Common myeloid progenitor, CD34-positive (primary cell): ENCODE measurements at regions not wholly inside any gene's neighbourhood (a gene's known extent, or its start where the extent isn't known, plus 50 kb on each side); places are given as distances from the start of the nearest gene placed in this dataset.

Experiments
- CTCF ChIA-PET: fragments of 350-600 bp; sonication (Branson Sonifier 250); formaldehyde crosslinking; loops from one replicate; lab custom pipeline; 2021; ENCODE audit warnings: antibody characterized with exemption; lab: Charles Lee
- POLR2A ChIA-PET: fragments of 350-600 bp; sonication (Branson Sonifier 250); formaldehyde crosslinking; loops from one replicate; lab custom pipeline; 2021; ENCODE audit warnings: antibody characterized with exemption; lab: Charles Lee
- DNase-seq, 3 donors: peaks; one replicate each; pipeline versions ENCODE4 v3.0.0 to v3.0.0-alpha.2; 2013
- H3K27ac ChIP-seq, 2 experiments: 1 replicate in 1 of 2; 2 replicates in 1 of 2; pipeline ENCODE4 v1.7.0; 2013; ENCODE audit warnings: inconsistent platforms in 2 of 2, low read length in 2 of 2, mild to moderate bottlenecking in 2 of 2, low read depth in 1 of 2, moderate library complexity in 1 of 2; ENCODE audit not compliant: severe bottlenecking in 2 of 2, insufficient read depth in 1 of 2, poor library complexity in 1 of 2
- H3K27me3 ChIP-seq, 5 experiments: replicated peaks in 2 of 5; 1 replicate in 3 of 5; 2 replicates in 2 of 5; pipeline versions ENCODE4 v1.6.1 to v1.7.0; 2013; ENCODE audit warnings: low read length in 4 of 5, mild to moderate bottlenecking in 2 of 5, moderate library complexity in 2 of 5, inconsistent platforms in 1 of 5; ENCODE audit not compliant: insufficient read depth in 5 of 5, control insufficient read depth in 4 of 5
- H3K36me3 ChIP-seq, 4 experiments: 1 replicate in 2 of 4; 2 replicates in 2 of 4; pipeline versions ENCODE4 v1.6.1 to v1.7.0; 2013; ENCODE audit warnings: low read length in 3 of 4, control low read depth in 1 of 4, mild to moderate bottlenecking in 1 of 4; ENCODE audit not compliant: control insufficient read depth in 4 of 4, insufficient read depth in 4 of 4
- H3K4me1 ChIP-seq, 4 experiments: 1 replicate in 3 of 4; 2 replicates in 1 of 4; pipeline versions ENCODE4 v1.6.1 to v1.7.1; 2013; ENCODE audit warnings: low read length in 3 of 4, mild to moderate bottlenecking in 3 of 4, control low read depth in 1 of 4, inconsistent platforms in 1 of 4, moderate library complexity in 1 of 4; ENCODE audit not compliant: control insufficient read depth in 4 of 4, insufficient read depth in 4 of 4; ENCODE audit errors: control extremely low read depth in 1 of 4
- H3K4me3 ChIP-seq, 7 experiments: 1 replicate in 4 of 7; 2 replicates in 3 of 7; pipeline versions ENCODE4 v1.5.1 to v1.7.0; 2013; ENCODE audit warnings: mild to moderate bottlenecking in 7 of 7, low read length in 6 of 7, moderate library complexity in 6 of 7, inconsistent platforms in 2 of 7, low read depth in 2 of 7, control low read depth in 1 of 7; ENCODE audit not compliant: insufficient read depth in 4 of 7, control insufficient read depth in 1 of 7; ENCODE audit errors: extremely low read depth in 1 of 7
- H3K9me3 ChIP-seq, 5 experiments: 1 replicate in 4 of 5; 2 replicates in 1 of 5; pipeline versions ENCODE4 v1.6.1 to v1.7.1; 2013; ENCODE audit warnings: low read length in 4 of 5, mild to moderate bottlenecking in 2 of 5, inconsistent platforms in 1 of 5, low read depth in 1 of 5, moderate library complexity in 1 of 5; ENCODE audit not compliant: control insufficient read depth in 4 of 5, insufficient read depth in 2 of 5; ENCODE audit errors: control extremely low read depth in 1 of 5
- WGBS: methylation state at CpG from one replicate; pipeline ENCODE4 v1.1.5; 2013; ENCODE audit not compliant: insufficient coverage; 5-methylcytosine and 5-hydroxymethylcytosine counted together

DNA sequence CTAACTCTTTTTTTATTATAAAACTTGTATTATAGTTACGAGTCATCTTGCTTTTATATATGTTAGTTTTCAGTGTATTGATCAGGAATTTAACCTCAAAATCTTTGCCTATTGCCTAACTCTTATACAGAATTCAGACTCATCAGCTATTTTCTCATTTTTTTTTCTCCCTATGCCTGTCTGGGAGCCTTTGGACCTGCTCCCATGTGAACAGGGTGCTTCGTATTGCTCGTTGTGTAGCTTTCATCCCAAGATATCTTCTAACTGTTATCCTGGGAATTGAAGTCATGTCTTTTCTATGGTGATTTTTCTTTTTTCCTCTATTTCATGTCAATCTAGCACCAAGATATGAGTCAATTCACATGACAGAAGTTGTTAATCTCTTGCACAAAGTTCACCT is 814.0 kb downstream of the SLC4A3 start:
- DNase-seq, result no peak
- 100% methylated on average over 2 of the region's 3 CpGs for WGBS
- H3K27ac ChIP-seq, result no peak overlapping the region
- H3K9me3 ChIP-seq, result peaks cover 0 to 2% (median 0%) of the 10 kb centered on the region in 5 experiments
- H3K27me3 ChIP-seq, result no peaks in the 10 kb centered on the region
- POLR2A ChIA-PET, result no interaction called here
- no peak overlapping the region for H3K4me3 ChIP-seq
- CTCF ChIA-PET, result no interaction called here
- no peaks in the 10 kb centered on the region for H3K4me1 ChIP-seq
- H3K36me3 ChIP-seq, result no peaks in the 10 kb centered on the region

DNA sequence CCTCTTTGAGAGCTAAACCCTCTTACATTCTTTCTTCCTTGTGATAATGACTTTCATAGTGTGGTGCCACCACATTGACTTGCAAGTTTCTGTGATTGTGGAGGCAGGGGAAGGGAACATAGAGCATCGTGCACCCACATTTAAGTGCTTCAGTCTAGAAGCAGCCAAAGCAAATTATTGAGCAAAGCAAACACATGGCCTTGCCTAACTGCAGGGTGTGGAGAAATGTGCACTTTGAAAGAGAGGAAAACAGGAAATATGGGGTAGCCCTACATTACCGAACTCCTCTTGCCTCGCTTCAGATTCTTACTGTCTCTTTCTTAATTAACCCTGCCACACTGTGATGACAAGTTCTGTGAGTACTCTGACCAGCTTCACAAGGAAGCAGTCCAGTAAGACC is 814.6 kb downstream of the SLC4A3 start:
- Histone ChIP-seq H3K4me1 (no peaks in the 10 kb centered on the region), H3K4me3 (no peak overlapping the region), H3K27ac (no peak overlapping the region), H3K9me3 (peaks cover 0 to 2% (median 0%) of the 10 kb centered on the region in 5 experiments), H3K27me3 (no peaks in the 10 kb centered on the region), H3K36me3 (no peaks in the 10 kb centered on the region)
- WGBS, result 90% methylated on average over 3 of the region's 3 CpGs
- ChIA-PET CTCF (no interaction called here), POLR2A (no interaction called here)
- DNase-seq, result no peak

DNA sequence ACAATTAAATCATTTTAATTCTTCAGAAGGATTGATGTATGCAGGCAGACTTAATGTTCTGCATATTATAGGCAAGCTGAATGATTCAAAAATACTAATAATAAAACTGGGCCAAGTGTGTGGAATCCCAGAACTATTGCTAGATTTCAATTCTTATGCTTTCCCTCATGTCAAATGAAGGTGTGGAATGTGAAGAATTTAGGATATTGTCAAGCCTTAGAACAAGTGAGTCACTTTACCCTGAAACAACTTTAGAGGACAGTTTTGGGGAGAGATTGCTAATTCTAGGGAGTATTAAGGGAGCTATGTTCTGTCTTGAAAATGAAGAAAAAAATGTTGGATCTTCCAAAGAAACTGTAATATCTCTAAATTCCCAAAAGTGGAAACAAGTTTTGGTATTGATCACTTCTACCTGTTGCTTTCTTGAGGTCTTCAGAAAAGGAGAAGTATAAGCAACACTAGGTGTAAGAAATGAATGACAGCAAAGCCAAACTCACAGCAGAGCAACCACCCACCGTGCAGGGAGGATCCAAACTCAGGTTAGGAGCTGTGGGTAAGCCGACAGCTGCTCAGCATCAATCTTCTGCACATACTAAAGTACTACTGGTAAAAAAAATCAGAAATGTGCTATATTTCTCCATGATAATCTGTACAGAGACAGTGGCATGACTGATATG is 818.1 kb downstream of the SLC4A3 start:
- H3K9me3 ChIP-seq, result no peaks in the 10 kb centered on the region
- 78% methylated on average over 1 of the region's 2 CpGs for WGBS
- no peaks in the 10 kb centered on the region for H3K27me3 ChIP-seq
- no peak for DNase-seq
- no peak overlapping the region for H3K4me3 ChIP-seq
- POLR2A ChIA-PET, result no interaction called here
- CTCF ChIA-PET, result no interaction called here
- no peaks in the 10 kb centered on the region for H3K4me1 ChIP-seq
- H3K27ac ChIP-seq, result no peak overlapping the region
- H3K36me3 ChIP-seq, result no peaks in the 10 kb centered on the region

DNA sequence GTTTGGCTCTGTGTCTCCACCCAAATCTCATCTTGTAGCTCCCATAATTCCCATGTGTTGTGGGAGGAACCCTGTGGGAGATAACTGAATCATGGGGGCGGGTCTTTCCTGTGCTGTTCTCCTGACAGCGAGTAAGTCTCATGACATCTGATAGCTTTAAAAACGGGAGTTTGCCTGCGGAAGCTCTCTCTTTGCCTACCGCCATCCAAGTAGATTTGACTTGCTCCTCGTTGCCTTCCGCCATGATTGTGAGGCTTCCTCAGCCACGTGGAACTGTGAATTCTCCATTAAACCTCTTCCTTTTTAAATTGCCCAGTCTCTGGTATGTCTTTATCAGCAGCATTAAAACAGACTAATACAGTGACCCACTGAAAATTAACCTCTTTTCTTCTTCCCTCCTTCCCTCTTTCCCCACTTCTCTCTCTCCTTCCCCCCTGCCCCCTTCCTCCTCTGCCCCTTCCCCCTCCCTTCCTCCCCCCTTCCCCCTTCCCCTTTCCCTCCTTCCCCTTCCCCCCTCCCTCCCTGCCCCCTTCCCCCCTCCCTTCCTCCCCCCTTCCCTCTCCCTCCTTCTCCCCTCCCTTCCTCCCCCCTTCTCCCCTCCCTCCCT is 818.8 kb downstream of the SLC4A3 start:
- ChIA-PET CTCF (no interaction called here), POLR2A (no interaction called here)
- Histone ChIP-seq H3K9me3 (no peaks in the 10 kb centered on the region), H3K4me3 (no peak overlapping the region), H3K4me1 (no peaks in the 10 kb centered on the region), H3K36me3 (no peaks in the 10 kb centered on the region), H3K27ac (no peak overlapping the region), H3K27me3 (no peaks in the 10 kb centered on the region)
- WGBS, result 90% methylated on average over 8 of the region's 8 CpGs
- no peak for DNase-seq

DNA sequence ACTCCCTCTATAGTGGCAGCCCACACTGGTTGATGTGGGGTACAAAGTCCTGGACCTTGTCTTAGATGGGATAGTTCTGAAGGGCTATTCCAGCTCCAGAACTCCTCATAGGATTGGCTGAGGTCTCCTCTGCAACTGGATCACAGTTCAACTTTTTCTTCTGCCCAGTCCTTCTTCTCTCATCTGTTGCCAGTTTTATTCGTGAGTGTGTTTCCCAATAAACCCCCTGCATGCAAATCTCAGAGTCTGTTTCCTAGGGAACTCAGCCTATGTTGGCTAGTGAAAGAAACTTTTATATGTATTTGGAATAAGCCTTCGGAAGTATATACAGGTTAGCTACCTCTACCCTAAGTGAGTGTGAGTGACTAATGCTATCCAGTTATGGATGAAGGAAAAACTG is 823.4 kb downstream of the SLC4A3 start:
- POLR2A ChIA-PET, result no interaction called here
- CTCF ChIA-PET, result no interaction called here
- no CpG with 5 or more reads among the region's 2 CpGs for WGBS
- Histone ChIP-seq H3K9me3 (no peaks in the 10 kb centered on the region), H3K4me3 (no peak overlapping the region), H3K4me1 (no peaks in the 10 kb centered on the region), H3K27me3 (no peaks in the 10 kb centered on the region), H3K36me3 (no peaks in the 10 kb centered on the region), H3K27ac (no peak overlapping the region)
- no peak for DNase-seq

DNA sequence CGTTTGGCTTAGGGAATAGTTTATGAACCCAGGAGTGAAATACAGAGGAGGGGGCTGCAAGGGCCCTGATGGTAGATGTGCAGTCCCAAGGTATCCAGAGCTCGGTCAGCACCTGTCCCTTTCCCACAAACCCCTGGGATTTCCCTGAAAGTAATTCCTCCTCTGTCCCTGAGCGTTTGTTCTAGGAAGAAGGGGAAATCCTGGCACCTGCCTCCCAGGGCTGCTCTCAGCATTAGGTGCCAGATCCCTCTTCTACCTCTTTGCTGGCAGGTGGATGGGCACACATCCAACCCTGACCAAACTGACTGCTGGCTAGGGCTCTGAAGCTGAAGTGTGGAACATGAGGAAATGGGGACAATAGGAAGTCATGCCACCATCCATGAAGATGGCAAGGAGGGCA is 824.0 kb downstream of the SLC4A3 start:
- WGBS, result 90% methylated on average over 3 of the region's 3 CpGs
- H3K4me1 ChIP-seq, result no peaks in the 10 kb centered on the region
- H3K36me3 ChIP-seq, result no peaks in the 10 kb centered on the region
- ChIA-PET POLR2A (no interaction called here), CTCF (no interaction called here)
- no peak for DNase-seq
- no peak overlapping the region for H3K27ac ChIP-seq
- no peaks in the 10 kb centered on the region for H3K27me3 ChIP-seq
- H3K4me3 ChIP-seq, result no peak overlapping the region
- no peaks in the 10 kb centered on the region for H3K9me3 ChIP-seq

DNA sequence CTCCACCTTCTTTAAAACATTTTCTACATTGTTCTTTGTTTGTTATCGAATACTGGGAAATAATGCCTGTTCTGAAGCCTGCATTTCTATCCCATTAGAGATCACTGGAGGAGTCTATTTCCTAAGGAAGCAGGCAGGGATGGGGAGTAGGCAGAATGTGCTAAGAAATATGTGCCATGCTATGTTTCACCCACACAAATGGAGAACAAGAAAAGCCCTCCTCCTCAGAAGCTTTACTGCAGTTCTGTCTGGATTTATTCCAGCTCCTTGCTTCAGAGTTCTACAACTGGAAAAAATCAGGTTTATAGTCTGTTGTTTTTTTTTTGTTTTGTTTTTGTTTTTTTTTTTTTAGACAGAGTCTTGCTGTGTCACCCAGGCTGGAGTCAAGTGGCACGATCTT is 825.1 kb downstream of the SLC4A3 start:
- no peak overlapping the region for H3K4me3 ChIP-seq
- WGBS, result 100% methylated on average over 1 of the region's 2 CpGs
- H3K36me3 ChIP-seq, result no peaks in the 10 kb centered on the region
- no peaks in the 10 kb centered on the region for H3K4me1 ChIP-seq
- H3K9me3 ChIP-seq, result no peaks in the 10 kb centered on the region
- no peaks in the 10 kb centered on the region for H3K27me3 ChIP-seq
- POLR2A ChIA-PET, result no interaction called here
- CTCF ChIA-PET, result no interaction called here
- DNase-seq, result no peak
- H3K27ac ChIP-seq, result no peak overlapping the region
